ENCODE measurements at regions not wholly inside any gene's neighbourhood (a gene's known extent, or its start where the extent isn't known, plus 50 kb on each side); places are given as distances from the start of the nearest gene placed in this dataset.
A peak's percentile ranks its signal among the peaks of the same experiment; 100 is the strongest.

DNA sequence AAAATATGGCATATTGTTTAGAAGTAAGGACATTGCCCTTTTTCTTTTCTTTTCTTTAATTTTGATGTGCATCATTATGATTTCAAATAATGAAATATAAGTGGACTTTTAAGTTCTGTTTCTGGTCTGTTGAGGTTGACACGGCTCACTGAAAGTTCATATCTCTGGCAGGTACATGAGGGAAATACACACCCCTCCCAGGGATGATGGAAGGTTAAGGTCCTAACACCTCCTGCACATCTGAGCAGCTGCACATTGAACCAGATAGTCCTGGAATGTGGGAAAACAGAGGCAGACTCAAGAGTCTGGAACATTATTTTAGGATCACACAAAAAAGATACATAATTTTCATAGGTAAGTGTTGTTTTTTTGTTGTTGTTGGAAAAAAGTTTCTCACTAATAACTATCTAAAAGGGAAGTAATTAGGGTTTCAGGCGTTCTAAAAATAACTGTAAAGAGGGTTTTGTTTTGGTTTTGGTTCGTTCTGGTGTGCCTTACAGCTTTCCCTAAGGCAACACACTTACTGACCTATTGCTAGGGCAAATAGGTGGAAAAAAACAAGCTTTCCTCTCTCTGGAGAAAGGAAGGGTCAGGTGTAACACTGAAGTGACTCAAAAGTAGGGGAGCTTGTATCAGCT, 201.2 kb upstream of the PRKCQ start:
- Histone ChIP-seq H3K9me3 (ENCODE audit: control insufficient read depth in 3 of 3, low read length in 3 of 3) (no peaks in the 10 kb centered on the region), H3K27me3 (ENCODE audit: control insufficient read depth in 3 of 3, insufficient read depth in 3 of 3, low read length in 3 of 3) (peaks cover 4% of the 10 kb centered on the region in 3 donors), H3K9ac (ENCODE audit: low read depth in 1 of 3, low read length in 3 of 3) (no peak overlapping the region), H3K27ac (ENCODE audit: low read depth, low read length) (no peak overlapping the region), H3K4me3 (ENCODE audit: low read length in 3 of 3) (no peak overlapping the region), H3K36me3 (ENCODE audit: control insufficient read depth in 3 of 3, insufficient read depth in 3 of 3, low read length in 3 of 3) (no peaks in the 10 kb centered on the region), H3K4me1 (ENCODE audit: control insufficient read depth in 3 of 3, insufficient read depth in 3 of 3, low read length in 3 of 3) (peaks cover 0 to 6% (median 0%) of the 10 kb centered on the region in 3 donors)

- no peaks in the 10 kb centered on the region for H3K36me3 ChIP-seq (ENCODE audit: control insufficient read depth in 3 of 3, insufficient read depth in 3 of 3, low read length in 3 of 3)
- H3K4me3 ChIP-seq (ENCODE audit: low read length in 3 of 3): no peak overlapping the region
- H3K27ac ChIP-seq (ENCODE audit: low read depth, low read length): no peak overlapping the region
- H3K4me1 ChIP-seq (ENCODE audit: control insufficient read depth in 3 of 3, insufficient read depth in 3 of 3, low read length in 3 of 3): peaks cover 0 to 6% (median 0%) of the 10 kb centered on the region in 3 donors
- no peak overlapping the region for H3K9ac ChIP-seq (ENCODE audit: low read depth in 1 of 3, low read length in 3 of 3)
- H3K27me3 ChIP-seq (ENCODE audit: control insufficient read depth in 3 of 3, insufficient read depth in 3 of 3, low read length in 3 of 3): peaks cover 3 to 4% (median 4%) of the 10 kb centered on the region in 3 donors
- H3K9me3 ChIP-seq (ENCODE audit: control insufficient read depth in 3 of 3, low read length in 3 of 3): no peaks in the 10 kb centered on the region
Observed at GRCh38 chr10:6780008-6780677, 200.1 kb upstream of the PRKCQ start.

- H3K36me3 ChIP-seq (ENCODE audit: control insufficient read depth in 3 of 3, insufficient read depth in 3 of 3, low read length in 3 of 3): no peaks in the 10 kb centered on the region
- no peaks in the 10 kb centered on the region for H3K9me3 ChIP-seq (ENCODE audit: control insufficient read depth in 3 of 3, low read length in 3 of 3)
- H3K4me1 ChIP-seq (ENCODE audit: control insufficient read depth in 3 of 3, insufficient read depth in 3 of 3, low read length in 3 of 3): peaks cover 0 to 6% (median 0%) of the 10 kb centered on the region in 3 donors
- H3K27ac ChIP-seq (ENCODE audit: low read depth, low read length): no peak overlapping the region
- no peak overlapping the region for H3K9ac ChIP-seq (ENCODE audit: low read depth in 1 of 3, low read length in 3 of 3)
- H3K27me3 ChIP-seq (ENCODE audit: control insufficient read depth in 3 of 3, insufficient read depth in 3 of 3, low read length in 3 of 3): peaks cover 3 to 4% (median 4%) of the 10 kb centered on the region in 3 donors
- no peak overlapping the region for H3K4me3 ChIP-seq (ENCODE audit: low read length in 3 of 3)
Observed at GRCh38 chr10:6778992-6779701, 199.1 kb upstream of the PRKCQ start.

DNA sequence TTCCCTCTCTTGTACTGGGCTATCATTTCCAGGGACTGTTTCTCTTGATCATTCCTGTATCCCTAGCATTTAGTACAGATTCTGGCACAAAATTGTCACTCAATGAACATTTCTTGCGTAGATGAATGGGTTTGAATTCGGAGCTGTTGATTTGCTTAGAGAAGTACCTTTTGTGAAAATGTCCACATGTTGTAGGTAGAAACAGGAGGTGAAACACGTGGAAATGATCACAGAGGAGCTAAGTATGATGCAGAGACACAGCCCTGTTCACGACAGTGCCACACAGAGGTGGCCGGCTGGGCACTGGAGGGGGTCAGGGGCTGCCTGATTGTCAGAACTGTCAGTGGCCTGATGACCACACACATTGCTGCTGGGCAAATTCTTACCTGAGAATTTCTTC, 196.1 kb upstream of the PRKCQ start:
- H3K9me3 ChIP-seq (ENCODE audit: control insufficient read depth in 3 of 3, low read length in 3 of 3): no peaks in the 10 kb centered on the region
- no peaks in the 10 kb centered on the region for H3K36me3 ChIP-seq (ENCODE audit: control insufficient read depth in 3 of 3, insufficient read depth in 3 of 3, low read length in 3 of 3)
- H3K27ac ChIP-seq (ENCODE audit: low read depth, low read length): no peak overlapping the region
- H3K27me3 ChIP-seq (ENCODE audit: control insufficient read depth in 3 of 3, insufficient read depth in 3 of 3, low read length in 3 of 3): peaks cover 3 to 4% (median 4%) of the 10 kb centered on the region in 3 donors
- H3K4me3 ChIP-seq (ENCODE audit: low read length in 3 of 3): no peak overlapping the region
- peaks cover 0 to 6% (median 0%) of the 10 kb centered on the region in 3 donors for H3K4me1 ChIP-seq (ENCODE audit: control insufficient read depth in 3 of 3, insufficient read depth in 3 of 3, low read length in 3 of 3)
- H3K9ac ChIP-seq (ENCODE audit: low read depth in 1 of 3, low read length in 3 of 3): no peak overlapping the region

DNA sequence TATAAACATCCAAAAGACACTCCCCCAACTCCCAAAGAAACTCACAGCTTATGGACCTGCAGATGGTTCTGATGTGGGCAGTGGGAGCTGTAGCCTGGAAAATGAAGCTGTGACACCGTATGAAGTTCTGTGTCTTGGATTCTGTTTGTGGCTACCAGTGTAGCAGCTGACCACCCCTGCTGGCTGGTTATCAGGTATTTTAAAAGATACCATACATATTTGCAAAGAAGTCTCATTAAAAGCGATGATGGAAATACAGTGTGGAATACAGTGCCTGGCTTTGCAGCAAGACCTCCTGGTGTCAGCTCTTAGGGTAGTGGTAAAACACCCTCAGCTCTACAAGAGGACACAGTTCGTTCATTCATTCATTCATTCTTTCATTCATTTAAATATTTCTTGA, 194.3 kb upstream of the PRKCQ start:
- Histone ChIP-seq H3K9ac (ENCODE audit: low read depth in 1 of 3, low read length in 3 of 3) (no peak overlapping the region), H3K4me1 (ENCODE audit: control insufficient read depth in 3 of 3, insufficient read depth in 3 of 3, low read length in 3 of 3) (peaks cover 0 to 5% (median 0%) of the 10 kb centered on the region in 3 donors), H3K9me3 (ENCODE audit: control insufficient read depth in 3 of 3, low read length in 3 of 3) (peaks cover 0 to 5% (median 4%) of the 10 kb centered on the region in 3 donors), H3K36me3 (ENCODE audit: control insufficient read depth in 3 of 3, insufficient read depth in 3 of 3, low read length in 3 of 3) (no peaks in the 10 kb centered on the region), H3K27ac (ENCODE audit: low read depth, low read length) (no peak overlapping the region), H3K4me3 (ENCODE audit: low read length in 3 of 3) (no peak overlapping the region), H3K27me3 (ENCODE audit: control insufficient read depth in 3 of 3, insufficient read depth in 3 of 3, low read length in 3 of 3) (peaks cover 3 to 4% (median 4%) of the 10 kb centered on the region in 3 donors)

GRCh38 chr10:6771331-6771730, 191.3 kb upstream of the PRKCQ start:
- Histone ChIP-seq H3K27ac (ENCODE audit: low read depth, low read length) (no peak overlapping the region), H3K9ac (ENCODE audit: low read depth in 1 of 3, low read length in 3 of 3) (no peak overlapping the region), H3K27me3 (ENCODE audit: control insufficient read depth in 3 of 3, insufficient read depth in 3 of 3, low read length in 3 of 3) (peaks cover 0 to 4% (median 3%) of the 10 kb centered on the region in 3 donors), H3K36me3 (ENCODE audit: control insufficient read depth in 3 of 3, insufficient read depth in 3 of 3, low read length in 3 of 3) (no peaks in the 10 kb centered on the region), H3K4me3 (ENCODE audit: low read length in 3 of 3) (no peak overlapping the region), H3K9me3 (ENCODE audit: control insufficient read depth in 3 of 3, low read length in 3 of 3) (peaks cover 0 to 5% (median 4%) of the 10 kb centered on the region in 3 donors), H3K4me1 (ENCODE audit: control insufficient read depth in 3 of 3, insufficient read depth in 3 of 3, low read length in 3 of 3) (peaks cover 0 to 3% (median 0%) of the 10 kb centered on the region in 3 donors)

DNA sequence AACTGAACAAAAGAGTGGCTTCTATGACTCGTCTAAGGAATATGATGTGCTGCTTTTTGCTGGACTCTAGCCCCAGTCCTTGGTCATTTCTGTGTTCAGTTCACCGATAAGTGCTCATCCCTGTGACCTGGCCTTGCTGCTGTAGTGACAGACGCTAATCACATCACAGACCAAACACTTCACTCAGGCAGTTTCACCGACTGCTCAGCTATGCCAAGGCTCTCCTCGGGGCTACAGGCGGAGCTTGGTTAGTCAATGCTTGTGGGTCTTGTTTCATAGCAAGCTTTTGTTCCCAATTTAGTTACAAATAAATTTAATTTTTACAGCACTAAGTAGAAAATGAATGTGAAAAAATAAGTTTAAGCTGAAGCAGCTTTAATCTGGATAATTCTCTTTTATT, 190.8 kb upstream of the PRKCQ start:
- peaks cover 0 to 5% (median 4%) of the 10 kb centered on the region in 3 donors for H3K9me3 ChIP-seq (ENCODE audit: control insufficient read depth in 3 of 3, low read length in 3 of 3)
- peaks cover 0 to 4% (median 0%) of the 10 kb centered on the region in 3 donors for H3K27me3 ChIP-seq (ENCODE audit: control insufficient read depth in 3 of 3, insufficient read depth in 3 of 3, low read length in 3 of 3)
- H3K4me3 ChIP-seq (ENCODE audit: low read length in 3 of 3): no peak overlapping the region
- no peaks in the 10 kb centered on the region for H3K36me3 ChIP-seq (ENCODE audit: control insufficient read depth in 3 of 3, insufficient read depth in 3 of 3, low read length in 3 of 3)
- no peak overlapping the region for H3K9ac ChIP-seq (ENCODE audit: low read depth in 1 of 3, low read length in 3 of 3)
- peaks cover 0 to 3% (median 3%) of the 10 kb centered on the region in 3 donors for H3K4me1 ChIP-seq (ENCODE audit: control insufficient read depth in 3 of 3, insufficient read depth in 3 of 3, low read length in 3 of 3)
- no peak overlapping the region for H3K27ac ChIP-seq (ENCODE audit: low read depth, low read length)

GRCh38 chr10:6769704-6770417, 189.8 kb upstream of the PRKCQ start:
- Histone ChIP-seq H3K36me3 (ENCODE audit: control insufficient read depth in 3 of 3, insufficient read depth in 3 of 3, low read length in 3 of 3) (no peaks in the 10 kb centered on the region), H3K4me1 (ENCODE audit: control insufficient read depth in 3 of 3, insufficient read depth in 3 of 3, low read length in 3 of 3) (peaks cover 3 to 6% (median 3%) of the 10 kb centered on the region in 3 donors), H3K4me3 (ENCODE audit: low read length in 3 of 3) (no peak overlapping the region), H3K9ac (ENCODE audit: low read depth in 1 of 3, low read length in 3 of 3) (no peak overlapping the region), H3K27me3 (ENCODE audit: control insufficient read depth in 3 of 3, insufficient read depth in 3 of 3, low read length in 3 of 3) (no peaks in the 10 kb centered on the region), H3K9me3 (ENCODE audit: control insufficient read depth in 3 of 3, low read length in 3 of 3) (peaks cover 0 to 5% (median 4%) of the 10 kb centered on the region in 3 donors), H3K27ac (ENCODE audit: low read depth, low read length) (no peak overlapping the region)

DNA sequence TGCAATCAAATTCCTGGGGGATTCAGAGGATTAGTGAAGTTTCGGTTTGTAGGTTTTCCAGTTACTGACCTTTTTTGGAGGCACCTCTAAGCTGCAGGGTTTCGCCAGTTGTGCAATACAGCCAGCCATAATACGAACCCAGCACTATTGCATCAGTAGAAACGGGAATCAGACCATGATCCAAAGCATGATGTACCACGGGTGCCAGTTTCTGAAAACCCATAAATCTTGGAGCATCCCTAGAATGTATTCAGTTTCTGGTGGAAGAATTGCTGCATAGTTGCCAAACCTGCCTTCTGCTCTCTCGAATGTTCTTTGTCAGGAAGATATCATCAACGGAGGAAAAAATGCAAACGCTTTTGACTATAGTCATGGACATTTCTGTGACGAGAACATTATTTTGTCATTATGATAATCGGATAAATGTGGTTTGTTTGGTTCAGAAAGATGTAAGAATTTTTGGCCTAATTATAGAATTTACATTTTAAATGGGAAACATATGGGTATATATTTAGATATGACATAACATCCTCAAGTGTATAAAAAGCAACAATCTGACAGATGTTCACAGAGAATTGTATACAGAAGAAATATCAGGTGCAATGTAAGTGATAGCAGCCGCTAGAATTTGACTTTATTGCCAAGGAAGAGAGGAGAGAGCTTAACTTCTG, 186.2 kb upstream of the PRKCQ start:
- Histone ChIP-seq H3K27ac (ENCODE audit: low read depth, low read length) (no peak overlapping the region), H3K27me3 (ENCODE audit: control insufficient read depth in 3 of 3, insufficient read depth in 3 of 3, low read length in 3 of 3) (peaks cover 0 to 3% (median 0%) of the 10 kb centered on the region in 3 donors), H3K4me3 (ENCODE audit: low read length in 3 of 3) (peak overlapping the region in 2 of 3 donors; percentile 23 to 41)

More for the DNA sequence above, 186.2 kb upstream of the PRKCQ start:
- H3K36me3 ChIP-seq (ENCODE audit: control insufficient read depth in 3 of 3, insufficient read depth in 3 of 3, low read length in 3 of 3): no peaks in the 10 kb centered on the region
- peaks cover 0 to 5% (median 4%) of the 10 kb centered on the region in 3 donors for H3K9me3 ChIP-seq (ENCODE audit: control insufficient read depth in 3 of 3, low read length in 3 of 3)
- no peak overlapping the region for H3K9ac ChIP-seq (ENCODE audit: low read depth in 1 of 3, low read length in 3 of 3)
- peaks cover 3 to 6% (median 3%) of the 10 kb centered on the region in 3 donors for H3K4me1 ChIP-seq (ENCODE audit: control insufficient read depth in 3 of 3, insufficient read depth in 3 of 3, low read length in 3 of 3)
